Activated naive CD8-positive, alpha-beta T cell treated with anti-CD3 and anti-CD28 coated beads for 36 hours (primary cell): ENCODE measurements at regions not wholly inside any gene's neighbourhood (a gene's known extent, or its start where the extent isn't known, plus 50 kb on each side); places are given as distances from the start of the nearest gene placed in this dataset.
"Not testable (repeated sequence)": the region's sequence is repeated elsewhere in the genome, so short reads cannot be mapped to it uniquely, and the experiment has no call there.

Source experiments
- DNase-seq: peaks from one replicate; pipeline ENCODE4 v3.0.0; 2021
- H3K27ac Mint-ChIP-seq: one replicate; pipeline ENCODE4 v1.8.0; 2022; ENCODE audit warnings: mild to moderate bottlenecking, moderate library complexity, mixed read lengths
- H3K27me3 Mint-ChIP-seq: one replicate; pipeline ENCODE4 v1.8.0; 2022; ENCODE audit warnings: mild to moderate bottlenecking, mixed read lengths
- H3K36me3 Mint-ChIP-seq: one replicate; pipeline ENCODE4 v1.8.0; 2021; ENCODE audit warnings: mild to moderate bottlenecking, mixed read lengths
- H3K4me1 Mint-ChIP-seq: one replicate; pipeline ENCODE4 v1.8.0; 2021; ENCODE audit warnings: mixed read lengths
- H3K4me3 Mint-ChIP-seq: one replicate; pipeline ENCODE4 v1.8.0; 2022; ENCODE audit warnings: mild to moderate bottlenecking, moderate library complexity, mixed read lengths
- H3K9me3 Mint-ChIP-seq: one replicate; pipeline ENCODE4 v1.8.0; 2022; ENCODE audit warnings: mixed read lengths

GRCh38 chr5:138646671-138647070, 71.5 kb upstream of the HSPA9 start:
- no peak overlapping the region for H3K4me3 Mint-ChIP-seq
- no peak for DNase-seq
- H3K27ac Mint-ChIP-seq = no peak overlapping the region
- peaks cover 93% of the 10 kb centered on the region for H3K27me3 Mint-ChIP-seq
- peaks cover 6% of the 10 kb centered on the region for H3K4me1 Mint-ChIP-seq
- H3K36me3 Mint-ChIP-seq = no peaks in the 10 kb centered on the region
- no peaks in the 10 kb centered on the region for H3K9me3 Mint-ChIP-seq

GRCh38 chr5:138645778-138646575, 70.8 kb upstream of the HSPA9 start:
- no peaks in the 10 kb centered on the region for H3K36me3 Mint-ChIP-seq
- H3K9me3 Mint-ChIP-seq = no peaks in the 10 kb centered on the region
- no peak for DNase-seq
- H3K4me3 Mint-ChIP-seq = no peak overlapping the region
- peaks cover 2% of the 10 kb centered on the region for H3K4me1 Mint-ChIP-seq
- peaks cover 93% of the 10 kb centered on the region for H3K27me3 Mint-ChIP-seq
- H3K27ac Mint-ChIP-seq = no peak overlapping the region

- Mint-ChIP-seq H3K4me1 (no peaks in the 10 kb centered on the region), H3K36me3 (no peaks in the 10 kb centered on the region), H3K9me3 (no peaks in the 10 kb centered on the region), H3K27ac (no peak overlapping the region), H3K27me3 (peaks cover 96% of the 10 kb centered on the region), H3K4me3 (no peak overlapping the region)
- no peak for DNase-seq
Observed at GRCh38 chr5:138643040-138643791, 68.0 kb upstream of the HSPA9 start.

- Mint-ChIP-seq H3K9me3 (no peaks in the 10 kb centered on the region), H3K27ac (no peak overlapping the region), H3K4me3 (no peak overlapping the region), H3K27me3 (peaks cover 95% of the 10 kb centered on the region), H3K4me1 (no peaks in the 10 kb centered on the region), H3K36me3 (no peaks in the 10 kb centered on the region)
- peak; percentile 74 for DNase-seq
Observed at GRCh38 chr5:138641547-138642298, 66.5 kb upstream of the HSPA9 start.

- no peak for DNase-seq
- H3K36me3 Mint-ChIP-seq = no peaks in the 10 kb centered on the region
- no peaks in the 10 kb centered on the region for H3K9me3 Mint-ChIP-seq
- no peaks in the 10 kb centered on the region for H3K4me1 Mint-ChIP-seq
- H3K27ac Mint-ChIP-seq = no peak overlapping the region
- H3K4me3 Mint-ChIP-seq = no peak overlapping the region
- H3K27me3 Mint-ChIP-seq = peaks cover 94% of the 10 kb centered on the region
Observed at GRCh38 chr5:138640646-138641254, 65.5 kb upstream of the HSPA9 start.

GRCh38 chr5:138640138-138640537, 64.9 kb upstream of the HSPA9 start:
- Mint-ChIP-seq H3K27me3 (peaks cover 97% of the 10 kb centered on the region), H3K27ac (no peak overlapping the region), H3K9me3 (no peaks in the 10 kb centered on the region), H3K4me3 (no peak overlapping the region), H3K36me3 (no peaks in the 10 kb centered on the region), H3K4me1 (no peaks in the 10 kb centered on the region)
- no peak for DNase-seq

GRCh38 chr5:138639326-138639725, 64.1 kb upstream of the HSPA9 start:
- Mint-ChIP-seq H3K36me3 (no peaks in the 10 kb centered on the region), H3K27ac (no peak overlapping the region), H3K9me3 (no peaks in the 10 kb centered on the region), H3K27me3 (peaks cover 97% of the 10 kb centered on the region), H3K4me1 (no peaks in the 10 kb centered on the region), H3K4me3 (no peak overlapping the region)
- no peak for DNase-seq

- H3K4me1 Mint-ChIP-seq = no peaks in the 10 kb centered on the region
- no peaks in the 10 kb centered on the region for H3K9me3 Mint-ChIP-seq
- peaks cover 97% of the 10 kb centered on the region for H3K27me3 Mint-ChIP-seq
- H3K27ac Mint-ChIP-seq = no peak overlapping the region
- DNase-seq = no peak
- no peak overlapping the region for H3K4me3 Mint-ChIP-seq
- no peaks in the 10 kb centered on the region for H3K36me3 Mint-ChIP-seq
Observed at GRCh38 chr5:138637256-138637655, 62.1 kb upstream of the HSPA9 start.

GRCh38 chr5:138636398-138636944, 61.3 kb upstream of the HSPA9 start:
- DNase-seq = no peak
- Mint-ChIP-seq H3K4me3 (no peak overlapping the region), H3K4me1 (no peaks in the 10 kb centered on the region), H3K36me3 (no peaks in the 10 kb centered on the region), H3K27me3 (peaks cover 97% of the 10 kb centered on the region), H3K27ac (no peak overlapping the region), H3K9me3 (no peaks in the 10 kb centered on the region)

GRCh38 chr5:138635708-138636107, 60.5 kb upstream of the HSPA9 start:
- Mint-ChIP-seq H3K4me3 (no peak overlapping the region), H3K36me3 (no peaks in the 10 kb centered on the region), H3K4me1 (no peaks in the 10 kb centered on the region), H3K27ac (no peak overlapping the region), H3K9me3 (no peaks in the 10 kb centered on the region), H3K27me3 (peaks cover 94% of the 10 kb centered on the region)
- no peak for DNase-seq

GRCh38 chr5:138635265-138635664, 60.1 kb upstream of the HSPA9 start:
- Mint-ChIP-seq H3K4me3 (no peak overlapping the region), H3K4me1 (no peaks in the 10 kb centered on the region), H3K9me3 (no peaks in the 10 kb centered on the region), H3K27ac (no peak overlapping the region), H3K27me3 (peaks cover 90% of the 10 kb centered on the region), H3K36me3 (no peaks in the 10 kb centered on the region)
- no peak for DNase-seq

- peaks cover 86% of the 10 kb centered on the region for H3K27me3 Mint-ChIP-seq
- H3K4me1 Mint-ChIP-seq, H3K36me3 Mint-ChIP-seq, H3K4me3 Mint-ChIP-seq, H3K9me3 Mint-ChIP-seq, DNase-seq: not testable (repeated sequence)
- H3K27ac Mint-ChIP-seq = peak overlapping the region; percentile 5
Observed at GRCh38 chr5:138634804-138635203, 59.6 kb upstream of the HSPA9 start.

GRCh38 chr5:138632900-138633489, 57.8 kb upstream of the HSPA9 start:
- Mint-ChIP-seq H3K9me3 (no peaks in the 10 kb centered on the region), H3K4me1 (no peaks in the 10 kb centered on the region), H3K4me3 (no peak overlapping the region), H3K27ac (no peak overlapping the region), H3K36me3 (no peaks in the 10 kb centered on the region), H3K27me3 (peaks cover 78% of the 10 kb centered on the region)
- DNase-seq = peak; percentile 8

- no peaks in the 10 kb centered on the region for H3K4me1 Mint-ChIP-seq
- H3K27me3 Mint-ChIP-seq = peaks cover 78% of the 10 kb centered on the region
- H3K4me3 Mint-ChIP-seq = no peak overlapping the region
- H3K36me3 Mint-ChIP-seq = no peaks in the 10 kb centered on the region
- no peak for DNase-seq
- no peaks in the 10 kb centered on the region for H3K9me3 Mint-ChIP-seq
- no peak overlapping the region for H3K27ac Mint-ChIP-seq
Observed at GRCh38 chr5:138631096-138631928, 56.1 kb upstream of the HSPA9 start.
